COLO829 (cell line): ENCODE measurements at regions not wholly inside any gene's neighbourhood (a gene's known extent, or its start where the extent isn't known, plus 50 kb on each side); places are given as distances from the start of the nearest gene placed in this dataset.
A peak's percentile ranks its signal among the peaks of the same experiment; 100 is the strongest.

Source experiments
- DNase-seq: peaks from one replicate; pipeline ENCODE4 v3.0.0; 2012; ENCODE audit warnings: low spot score

GRCh38 chr3:89042236-89042835 lies 65.1 kb upstream of the EPHA3 start:
- DNase-seq: no peak

GRCh38 chr3:89043406-89043932 lies 64.0 kb upstream of the EPHA3 start:
- DNase-seq: peak; percentile 28

GRCh38 chr3:89046661-89047060 lies 60.8 kb upstream of the EPHA3 start:
- no peak for DNase-seq

DNA sequence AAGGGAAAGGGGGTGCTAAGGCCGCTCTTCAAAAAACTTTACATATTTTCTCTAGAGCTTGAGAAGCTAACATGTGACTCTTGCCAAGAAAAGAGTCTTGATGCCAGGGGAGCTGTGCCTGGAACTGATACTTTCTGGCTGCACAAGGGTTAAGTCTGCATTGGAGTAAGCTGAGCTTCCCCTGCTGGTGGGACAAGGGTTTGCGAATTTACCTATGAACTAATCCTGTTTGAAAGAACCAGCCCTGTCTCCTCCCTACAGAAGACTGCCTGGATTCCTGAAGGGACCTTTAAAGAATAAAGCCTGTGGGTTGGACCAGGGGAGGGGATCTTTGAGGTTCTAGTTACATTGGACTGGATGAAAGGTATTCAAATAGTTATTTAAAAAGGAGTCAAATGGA lies 58.3 kb upstream of the EPHA3 start:
- no peak for DNase-seq

- no peak for DNase-seq
Observed at GRCh38 chr3:89052386-89052785, 55.0 kb upstream of the EPHA3 start.

GRCh38 chr3:89057398-89057797 lies 50.0 kb upstream of the EPHA3 start:
- no peak for DNase-seq
